Stimulated activated CD4-positive, alpha-beta T cell treated with anti-CD3 and anti-CD28 coated beads, Interleukin-2, amount 100 ng/mL, for 48 hours (primary cell): ENCODE measurements at regions not wholly inside any gene's neighbourhood (a gene's known extent, or its start where the extent isn't known, plus 50 kb on each side); places are given as distances from the start of the nearest gene placed in this dataset.
"Not testable (repeated sequence)": the region's sequence is repeated elsewhere in the genome, so short reads cannot be mapped to it uniquely, and the experiment has no call there.

Experiments used
- DNase-seq, 2 donors: peaks; one replicate each; pipeline ENCODE4 v3.0.0-alpha.2; 2020

- DNase-seq = no peak
These were observed 1519.1 kb downstream of the BRINP3 start for GRCh38 chr1:188958461-188959115.

GRCh38 chr1:188986745-188987417 lies 1490.8 kb downstream of the BRINP3 start:
- no peak for DNase-seq

GRCh38 chr1:188988589-188988988 lies 1489.1 kb downstream of the BRINP3 start:
- DNase-seq = no peak

GRCh38 chr1:188991221-188991930 lies 1486.3 kb downstream of the BRINP3 start:
- DNase-seq = no peak

- DNase-seq = no peak
These were observed 1469.8 kb downstream of the BRINP3 start for GRCh38 chr1:189007824-189008223.

- DNase-seq = no peak
These were observed 1456.1 kb downstream of the BRINP3 start for GRCh38 chr1:189021577-189021976.

GRCh38 chr1:189022015-189022414 lies 1455.6 kb downstream of the BRINP3 start:
- no peak for DNase-seq

GRCh38 chr1:189027512-189027911 lies 1450.2 kb downstream of the BRINP3 start:
- no peak for DNase-seq

- DNase-seq = no peak
These were observed 1444.5 kb downstream of the BRINP3 start for GRCh38 chr1:189033169-189033568.

GRCh38 chr1:189036628-189037027 lies 1441.0 kb downstream of the BRINP3 start:
- no peak for DNase-seq

GRCh38 chr1:189046127-189046526 lies 1431.5 kb downstream of the BRINP3 start:
- no peak for DNase-seq

GRCh38 chr1:189084811-189085210 lies 1392.9 kb downstream of the BRINP3 start:
- no peak for DNase-seq

GRCh38 chr1:189103956-189104355 lies 1373.7 kb downstream of the BRINP3 start:
- no peak for DNase-seq

GRCh38 chr1:189117072-189117770 lies 1360.4 kb downstream of the BRINP3 start:
- DNase-seq = no peak

- DNase-seq = no peak
These were observed 1355.7 kb downstream of the BRINP3 start for GRCh38 chr1:189121941-189122340.

GRCh38 chr1:189125694-189126093 lies 1352.0 kb downstream of the BRINP3 start:
- no peak for DNase-seq

GRCh38 chr1:189131576-189131975 lies 1346.1 kb downstream of the BRINP3 start:
- DNase-seq = no peak

GRCh38 chr1:189139748-189140147 lies 1337.9 kb downstream of the BRINP3 start:
- DNase-seq = not testable (repeated sequence)

GRCh38 chr1:189141056-189141455 lies 1336.6 kb downstream of the BRINP3 start:
- no peak for DNase-seq

GRCh38 chr1:189149547-189150375 lies 1327.9 kb downstream of the BRINP3 start:
- no peak for DNase-seq

GRCh38 chr1:189150624-189151023 lies 1327.0 kb downstream of the BRINP3 start:
- DNase-seq = no peak

- DNase-seq = no peak
These were observed 1326.3 kb downstream of the BRINP3 start for GRCh38 chr1:189151361-189151760.
